Upper lobe of left lung (tissue), 6 donors: ENCODE measurements at regions not wholly inside any gene's neighbourhood (a gene's known extent, or its start where the extent isn't known, plus 50 kb on each side); places are given as distances from the start of the nearest gene placed in this dataset.

Source experiments
- ATAC-seq, 2 donors: fragments of 200-7000 bp; cut with Tn5 transposase; one replicate each; pipeline ENCODE4 v1.9.1; 2022; ENCODE audit warnings: mild to moderate bottlenecking in 2 of 2, moderate library complexity in 2 of 2; ENCODE audit not compliant: low FRiP score in 2 of 2
- DNase-seq, 2 donors: peaks; one replicate each; pipeline ENCODE4 v3.0.0-alpha.2; 2019 to 2020
- H3K27ac ChIP-seq, 4 donors: fragments of 200-600 bp; sonication (generic); one replicate each; pipeline ENCODE4 v1.5.1; 2016 to 2019
- H3K27me3 ChIP-seq, 4 donors: fragments of 200-600 bp; sonication (generic); one replicate each; pipeline ENCODE4 v1.5.1; 2017 to 2019
- H3K36me3 ChIP-seq, 4 donors: fragments of 200-600 bp; sonication (generic); one replicate each; pipeline ENCODE4 v1.5.1; 2016 to 2019
- H3K4me1 ChIP-seq, 4 donors: fragments of 200-600 bp; sonication (generic); one replicate each; pipeline ENCODE4 v1.5.1; 2018 to 2019
- H3K4me3 ChIP-seq, 4 donors: fragments of 200-600 bp; sonication (generic); one replicate each; pipeline ENCODE4 v1.5.1; 2017 to 2019; ENCODE audit warnings: mild to moderate bottlenecking in 2 of 4, moderate library complexity in 1 of 4
- H3K9me3 ChIP-seq, 4 donors: fragments of 200-600 bp; sonication (generic); one replicate each; pipeline ENCODE4 v1.5.1; 2018 to 2019
- EP300 ChIP-seq, 4 donors: sonication (generic); formaldehyde crosslinking; IDR thresholded peaks; one replicate each; pipeline ENCODE4 v1.5.1; 2017; ENCODE audit warnings: antibody characterized with exemption in 4 of 4, control low read depth in 2 of 4
- POLR2A ChIP-seq, 4 donors: fragments of 450-650 bp; IDR thresholded peaks; one replicate each; pipeline ENCODE4 v1.5.1; 2016 to 2017; ENCODE audit warnings: antibody characterized with exemption in 4 of 4, mild to moderate bottlenecking in 2 of 4
- POLR2AphosphoS5 ChIP-seq, 2 donors: sonication (generic); formaldehyde crosslinking; IDR thresholded peaks; one replicate each; pipeline ENCODE4 v1.5.1; 2017; ENCODE audit warnings: antibody characterized with exemption in 2 of 2
- WGBS, 2 donors: methylation state at CpG; one replicate each; pipeline ENCODE4 v1.1.5; 2017 to 2018; 5-methylcytosine and 5-hydroxymethylcytosine counted together
- TF ChIP-seq, protein P1 (sequence below), 6 experiments: fragments of 450-650 bp in 4 of 6; fragments of 200-600 bp in 2 of 6; sonication (generic) in 2 of 6; IDR thresholded peaks; one replicate each; pipeline ENCODE4 v1.5.1; 2016 to 2019; ENCODE audit warnings: antibody characterized with exemption in 6 of 6
- donor health status: DM: no; HTN: no; CAD: no; lungs with moderate emphysema.
- donor health status: DM: no; HTN: yes; CAD: no; lungs with severe emphysema.

DNA sequence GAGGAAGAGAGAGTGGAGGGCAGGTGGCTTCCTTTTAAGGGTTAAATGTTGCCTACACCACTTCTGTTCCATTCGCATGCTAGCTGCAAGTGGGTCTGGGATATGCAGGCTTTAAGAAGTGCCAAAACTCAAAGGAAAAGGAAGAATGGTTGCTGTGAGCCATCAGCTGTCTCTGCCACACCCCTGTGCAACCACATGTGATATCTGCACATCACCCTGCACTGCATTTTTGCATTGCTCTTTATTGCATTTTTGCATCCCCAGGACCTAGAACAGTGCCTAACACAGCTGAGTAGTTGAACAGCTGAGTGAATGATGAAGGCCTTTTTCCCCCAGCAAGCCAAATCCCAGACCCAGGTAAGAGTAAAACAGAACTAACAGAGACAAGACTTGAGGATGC lies 136.1 kb downstream of the ZIC5 start:
- H3K36me3 ChIP-seq, result no peaks in the 10 kb centered on the region
- no peak overlapping the region for H3K27ac ChIP-seq
- no peaks in the 10 kb centered on the region for H3K27me3 ChIP-seq
- TF ChIP-seq EP300 (IDR thresholded peaks at IDR 0.05), result no peak
- no peak for TF ChIP-seq POLR2A (IDR thresholded peaks at IDR 0.05)
- TF ChIP-seq, protein P1, sequence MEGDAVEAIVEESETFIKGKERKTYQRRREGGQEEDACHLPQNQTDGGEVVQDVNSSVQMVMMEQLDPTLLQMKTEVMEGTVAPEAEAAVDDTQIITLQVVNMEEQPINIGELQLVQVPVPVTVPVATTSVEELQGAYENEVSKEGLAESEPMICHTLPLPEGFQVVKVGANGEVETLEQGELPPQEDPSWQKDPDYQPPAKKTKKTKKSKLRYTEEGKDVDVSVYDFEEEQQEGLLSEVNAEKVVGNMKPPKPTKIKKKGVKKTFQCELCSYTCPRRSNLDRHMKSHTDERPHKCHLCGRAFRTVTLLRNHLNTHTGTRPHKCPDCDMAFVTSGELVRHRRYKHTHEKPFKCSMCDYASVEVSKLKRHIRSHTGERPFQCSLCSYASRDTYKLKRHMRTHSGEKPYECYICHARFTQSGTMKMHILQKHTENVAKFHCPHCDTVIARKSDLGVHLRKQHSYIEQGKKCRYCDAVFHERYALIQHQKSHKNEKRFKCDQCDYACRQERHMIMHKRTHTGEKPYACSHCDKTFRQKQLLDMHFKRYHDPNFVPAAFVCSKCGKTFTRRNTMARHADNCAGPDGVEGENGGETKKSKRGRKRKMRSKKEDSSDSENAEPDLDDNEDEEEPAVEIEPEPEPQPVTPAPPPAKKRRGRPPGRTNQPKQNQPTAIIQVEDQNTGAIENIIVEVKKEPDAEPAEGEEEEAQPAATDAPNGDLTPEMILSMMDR (IDR thresholded peaks at IDR 0.05), result no peak
- TF ChIP-seq POLR2AphosphoS5 (IDR thresholded peaks at IDR 0.05), result no peak
- DNase-seq, result no peak
- no peaks in the 10 kb centered on the region for H3K9me3 ChIP-seq
- H3K4me3 ChIP-seq, result no peak overlapping the region
- ATAC-seq, result no peak
- 72 to 91% methylated on average over 1 of the region's 1 CpG for WGBS, 2 donors
- H3K4me1 ChIP-seq, result no peaks in the 10 kb centered on the region

DNA sequence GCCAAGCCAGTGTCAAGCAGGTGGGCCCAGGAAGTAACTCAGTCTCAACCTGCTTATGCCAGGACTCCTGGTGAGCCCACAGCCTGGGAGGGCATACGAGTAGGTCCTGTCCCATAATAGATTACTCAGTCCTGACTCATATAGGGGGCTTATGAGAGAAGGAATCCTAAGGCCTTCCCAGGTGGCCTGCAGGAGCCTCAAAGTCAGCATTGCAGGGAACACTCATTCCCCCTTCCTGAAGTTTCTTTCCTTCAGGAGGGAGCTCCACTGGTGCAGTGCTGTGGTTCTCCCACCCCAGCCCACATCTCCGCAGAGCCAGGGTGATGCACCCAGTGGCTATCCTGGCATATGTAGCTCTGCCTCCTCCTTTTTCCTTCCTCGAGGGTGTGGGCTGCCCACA lies 137.3 kb downstream of the ZIC5 start:
- DNase-seq (no peak), ATAC-seq (no peak)
- Histone ChIP-seq H3K27me3 (no peaks in the 10 kb centered on the region), H3K4me3 (no peak overlapping the region), H3K9me3 (no peaks in the 10 kb centered on the region), H3K4me1 (no peaks in the 10 kb centered on the region), H3K27ac (no peak overlapping the region), H3K36me3 (no peaks in the 10 kb centered on the region)
- 68 to 73% methylated on average over 2 to 3 of the region's 3 CpGs for WGBS, 2 donors
- TF ChIP-seq, protein P1 (IDR thresholded peaks at IDR 0.05), result no peak
- TF ChIP-seq EP300 (IDR thresholded peaks at IDR 0.05) (no peak), POLR2AphosphoS5 (IDR thresholded peaks at IDR 0.05) (no peak), POLR2A (IDR thresholded peaks at IDR 0.05) (no peak)

DNA sequence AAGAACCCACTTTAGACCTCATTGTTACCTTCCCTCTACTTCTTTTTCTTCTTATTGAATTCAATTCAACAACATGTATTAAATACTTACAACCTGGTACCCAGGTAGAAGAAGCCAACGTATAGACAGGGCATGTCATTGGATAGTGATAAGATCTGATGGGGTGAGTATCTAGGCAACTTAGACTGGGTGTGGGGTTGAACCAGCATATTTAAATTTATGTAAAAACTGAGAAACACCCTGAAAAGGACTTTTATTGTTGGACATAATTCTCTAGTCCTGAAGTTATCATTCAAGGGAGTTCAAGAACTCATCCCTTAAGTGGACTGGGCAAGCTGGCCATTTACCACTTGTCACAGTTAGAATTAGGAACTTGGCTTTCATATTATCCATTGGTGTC lies 139.2 kb downstream of the ZIC5 start:
- ATAC-seq (no peak), DNase-seq (no peak)
- 81 to 82% methylated on average over 1 of the region's 1 CpG for WGBS, 2 donors
- no peaks in the 10 kb centered on the region for H3K4me1 ChIP-seq
- TF ChIP-seq, protein P1 (IDR thresholded peaks at IDR 0.05), result no peak
- no peak for TF ChIP-seq POLR2A (IDR thresholded peaks at IDR 0.05)
- TF ChIP-seq EP300 (IDR thresholded peaks at IDR 0.05), result no peak
- TF ChIP-seq POLR2AphosphoS5 (IDR thresholded peaks at IDR 0.05), result no peak
- no peaks in the 10 kb centered on the region for H3K9me3 ChIP-seq
- no peaks in the 10 kb centered on the region for H3K36me3 ChIP-seq
- no peak overlapping the region for H3K27ac ChIP-seq
- no peak overlapping the region for H3K4me3 ChIP-seq
- no peaks in the 10 kb centered on the region for H3K27me3 ChIP-seq

DNA sequence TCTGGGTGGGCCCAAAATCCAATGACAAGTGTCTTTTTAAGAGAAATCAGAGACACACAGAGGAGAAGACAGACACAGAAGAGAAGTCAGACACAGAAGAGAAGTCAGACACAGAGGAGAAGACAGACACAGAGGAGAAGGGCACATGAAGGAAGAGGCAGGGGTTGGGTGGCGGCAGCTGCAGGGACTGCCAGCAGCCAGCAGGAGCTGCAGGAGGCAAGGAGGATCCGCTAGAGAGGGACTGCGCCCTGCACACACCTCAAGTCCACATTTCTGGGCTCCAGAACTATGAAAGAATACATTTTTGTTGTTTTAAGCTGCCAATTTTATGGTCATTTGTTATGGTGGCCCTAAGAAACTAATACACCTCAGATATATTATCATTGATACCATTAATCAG lies 140.6 kb downstream of the ZIC5 start:
- no peak for ATAC-seq
- Histone ChIP-seq H3K36me3 (no peaks in the 10 kb centered on the region), H3K27ac (no peak overlapping the region), H3K4me1 (no peaks in the 10 kb centered on the region), H3K27me3 (no peaks in the 10 kb centered on the region), H3K4me3 (no peak overlapping the region), H3K9me3 (no peaks in the 10 kb centered on the region)
- 94 to 95% methylated on average over 3 of the region's 3 CpGs for WGBS, 2 donors
- DNase-seq, result no peak
- TF ChIP-seq EP300 (IDR thresholded peaks at IDR 0.05), result no peak
- TF ChIP-seq POLR2A (IDR thresholded peaks at IDR 0.05), result no peak
- no peak for TF ChIP-seq POLR2AphosphoS5 (IDR thresholded peaks at IDR 0.05)
- TF ChIP-seq, protein P1 (IDR thresholded peaks at IDR 0.05), result no peak

DNA sequence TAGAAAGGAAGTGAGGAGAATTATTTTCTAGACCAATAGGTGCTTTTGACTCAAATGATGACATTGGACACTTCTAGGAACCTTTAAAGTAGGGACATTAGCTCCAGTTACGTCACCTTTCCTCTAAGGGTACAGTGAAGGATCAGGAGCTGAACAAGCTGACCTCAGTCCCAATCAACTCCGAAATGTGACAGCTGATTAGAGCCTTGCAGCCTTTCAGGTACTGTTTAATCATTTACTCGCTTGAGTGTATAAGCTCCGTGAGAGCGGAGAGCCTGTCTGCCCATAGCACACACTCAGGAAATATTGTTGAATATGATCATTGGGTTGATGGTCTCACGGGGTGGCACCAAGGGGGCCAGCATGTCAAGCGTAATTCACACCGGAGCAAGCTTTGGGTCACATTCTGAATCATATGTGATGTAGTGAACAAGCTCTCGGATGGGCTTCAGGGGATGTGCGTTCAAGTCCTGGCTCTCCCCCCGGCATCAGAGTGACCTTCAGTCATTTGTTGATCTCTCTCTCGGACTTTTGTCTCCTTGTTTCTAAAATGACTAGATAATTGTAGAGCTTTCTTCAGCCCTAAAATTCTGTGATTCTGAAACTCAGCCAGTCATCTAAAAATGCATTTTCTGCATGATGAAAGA lies 141.9 kb downstream of the ZIC5 start:
- ATAC-seq (no peak), DNase-seq (no peak)
- TF ChIP-seq, protein P1 (IDR thresholded peaks at IDR 0.05), result no peak
- no peak for TF ChIP-seq POLR2AphosphoS5 (IDR thresholded peaks at IDR 0.05)
- Histone ChIP-seq H3K27ac (no peak overlapping the region), H3K9me3 (no peaks in the 10 kb centered on the region), H3K27me3 (no peaks in the 10 kb centered on the region), H3K4me1 (no peaks in the 10 kb centered on the region), H3K36me3 (no peaks in the 10 kb centered on the region), H3K4me3 (no peak overlapping the region)
- WGBS, 2 donors, result 77 to 96% methylated on average over 9 to 12 of the region's 12 CpGs
